Neural cell (in vitro differentiated cells): ENCODE measurements at regions not wholly inside any gene's neighbourhood (a gene's known extent, or its start where the extent isn't known, plus 50 kb on each side); places are given as distances from the start of the nearest gene placed in this dataset.

Source experiments
- H2AFZ ChIP-seq: fragments of 200-600, 300-800 bp; sonication (generic), shearing (Covaris generic); 2 replicates; pipeline ENCODE4 v1.6.0; 2014; ENCODE audit warnings: low read depth, mild to moderate bottlenecking, antibody characterized with exemption, low read length, moderate library complexity
- H3F3A ChIP-seq: fragments of 200-600 bp; shearing (Covaris generic); 2 replicates; pipeline ENCODE4 v1.6.1; 2016; ENCODE audit warnings: mild to moderate bottlenecking, moderate library complexity, mixed read lengths, antibody characterized with exemption, low read length; ENCODE audit not compliant: insufficient read depth, poor library complexity, severe bottlenecking
- H3K27ac ChIP-seq: fragments of 200-600, 300-800 bp; sonication (generic), shearing (Covaris generic); 2 replicates; pipeline ENCODE4 v1.5.1; 2014; ENCODE audit warnings: mild to moderate bottlenecking, low read length, moderate library complexity
- H3K27me3 ChIP-seq: fragments of 300-800, 200-600 bp; sonication (generic), shearing (Covaris generic); 2 replicates; pipeline ENCODE4 v1.6.0; 2014; ENCODE audit warnings: mild to moderate bottlenecking, low read depth, low read length, moderate library complexity; ENCODE audit not compliant: insufficient read depth
- H3K36me3 ChIP-seq: fragments of 300-800, 200-600 bp; sonication (generic), shearing (Covaris generic); 2 replicates; pipeline ENCODE4 v1.5.1; 2014; ENCODE audit warnings: mild to moderate bottlenecking, antibody characterized with exemption, low read length, moderate library complexity; ENCODE audit not compliant: insufficient read depth
- H3K4me2 ChIP-seq: fragments of 300-800, 200-600 bp; sonication (generic), shearing (Covaris generic); 2 replicates; pipeline ENCODE4 v1.6.0; 2014; ENCODE audit warnings: mild to moderate bottlenecking, low read length
- H3K4me3 ChIP-seq: fragments of 300-800, 200-600 bp; sonication (generic), shearing (Covaris generic); 2 replicates; pipeline ENCODE4 v1.5.1; 2014; ENCODE audit warnings: mild to moderate bottlenecking, low read length, moderate library complexity
- H3K79me2 ChIP-seq: fragments of 200-600 bp; shearing (Covaris generic); replicated peaks from 2 replicates; pipeline ENCODE4 v1.6.0; 2014; ENCODE audit warnings: mild to moderate bottlenecking, low read length, moderate library complexity; ENCODE audit not compliant: insufficient read depth
- H3K9ac ChIP-seq: fragments of 300-800, 200-600 bp; sonication (generic), shearing (Covaris generic); 2 replicates; pipeline ENCODE4 v1.6.1; 2016; ENCODE audit warnings: mild to moderate bottlenecking, low read length, mixed read lengths
- H3K9me2 ChIP-seq: fragments of 200-600 bp; shearing (Covaris generic); 2 replicates; pipeline ENCODE4 v1.6.1; 2016; ENCODE audit warnings: mild to moderate bottlenecking, low read length, mixed read lengths; ENCODE audit not compliant: insufficient read depth
- H3K9me3 ChIP-seq: fragments of 200-600, 300-800 bp; sonication (generic), shearing (Covaris generic); 2 replicates; pipeline ENCODE4 v1.6.1; 2016; ENCODE audit warnings: mild to moderate bottlenecking, mixed run types, low read length, moderate library complexity, mixed read lengths
- H4K20me1 ChIP-seq: fragments of 200-600 bp; shearing (Covaris generic); 2 replicates; pipeline ENCODE4 v1.6.1; 2016; ENCODE audit warnings: mild to moderate bottlenecking, mixed run types; ENCODE audit not compliant: insufficient read depth
- CTCF ChIP-seq: fragments of 450-650 bp; IDR thresholded peaks from 2 replicates; pipeline ENCODE4 v1.5.1; 2014; ENCODE audit warnings: antibody characterized with exemption, mild to moderate bottlenecking, moderate library complexity; ENCODE audit not compliant: poor library complexity, severe bottlenecking
- EP300 ChIP-seq: fragments of 450-650 bp; conservative IDR thresholded peaks from 2 replicates; pipeline ENCODE4 v1.6.1; 2014; ENCODE audit warnings: antibody characterized with exemption, mild to moderate bottlenecking, moderate library complexity; ENCODE audit not compliant: poor library complexity, severe bottlenecking
- EZH2 ChIP-seq: fragments of 200-600, 300-800 bp; shearing (Covaris generic), sonication (generic); IDR thresholded peaks from 2 replicates; pipeline ENCODE4 v1.6.1; 2014; ENCODE audit warnings: antibody characterized with exemption, low read length, borderline replicate concordance, mild to moderate bottlenecking; ENCODE audit not compliant: insufficient read depth, poor library complexity, severe bottlenecking
- MXI1 ChIP-seq: fragments of 450-650 bp; conservative IDR thresholded peaks from 2 replicates; pipeline ENCODE4 v1.6.1; 2014; ENCODE audit warnings: antibody characterized with exemption, mild to moderate bottlenecking; ENCODE audit not compliant: poor library complexity, severe bottlenecking
- POLR2AphosphoS5 ChIP-seq: IDR thresholded peaks from 2 replicates; pipeline ENCODE4 v1.6.1; 2012
- RAD21 ChIP-seq: fragments of 450-650 bp; conservative IDR thresholded peaks from 2 replicates; pipeline ENCODE4 v1.6.1; 2014; ENCODE audit warnings: antibody characterized with exemption, mild to moderate bottlenecking, moderate library complexity
- SMC3 ChIP-seq: fragments of 450-650 bp; conservative IDR thresholded peaks from 2 replicates; pipeline ENCODE4 v1.6.1; 2014; ENCODE audit warnings: antibody characterized with exemption, mild to moderate bottlenecking, moderate library complexity; ENCODE audit not compliant: poor library complexity
- TAF1 ChIP-seq: IDR thresholded peaks from 2 replicates; pipeline ENCODE4 v1.6.1; 2012; ENCODE audit warnings: low read depth
- TF ChIP-seq, protein P1 (sequence below): IDR thresholded peaks from 2 replicates; pipeline ENCODE4 v1.6.1; 2012; ENCODE audit warnings: borderline replicate concordance

GRCh38 chr17:70878879-70879278 lies 709.5 kb downstream of the KCNJ2 start:
- H3K4me3 ChIP-seq, result no peak overlapping the region
- no peaks in the 10 kb centered on the region for H3K79me2 ChIP-seq
- H3F3A ChIP-seq, result no peaks in the 10 kb centered on the region
- H3K36me3 ChIP-seq, result no peaks in the 10 kb centered on the region
- no peak overlapping the region for H3K27ac ChIP-seq
- H4K20me1 ChIP-seq, result no peaks in the 10 kb centered on the region
- no peaks in the 10 kb centered on the region for H3K9me2 ChIP-seq
- no peak for TF ChIP-seq SMC3
- TF ChIP-seq EZH2, result no peak
- no peak for TF ChIP-seq MXI1
- TF ChIP-seq CTCF, result no peak
- TF ChIP-seq TAF1, result no peak
- TF ChIP-seq EP300, result no peak
- TF ChIP-seq POLR2AphosphoS5, result no peak
- no peak for TF ChIP-seq RAD21
- H2AFZ ChIP-seq, result no peak overlapping the region
- no peaks in the 10 kb centered on the region for H3K27me3 ChIP-seq
- no peak overlapping the region for H3K9ac ChIP-seq
- H3K4me2 ChIP-seq, result no peak overlapping the region
- no peaks in the 10 kb centered on the region for H3K9me3 ChIP-seq

DNA sequence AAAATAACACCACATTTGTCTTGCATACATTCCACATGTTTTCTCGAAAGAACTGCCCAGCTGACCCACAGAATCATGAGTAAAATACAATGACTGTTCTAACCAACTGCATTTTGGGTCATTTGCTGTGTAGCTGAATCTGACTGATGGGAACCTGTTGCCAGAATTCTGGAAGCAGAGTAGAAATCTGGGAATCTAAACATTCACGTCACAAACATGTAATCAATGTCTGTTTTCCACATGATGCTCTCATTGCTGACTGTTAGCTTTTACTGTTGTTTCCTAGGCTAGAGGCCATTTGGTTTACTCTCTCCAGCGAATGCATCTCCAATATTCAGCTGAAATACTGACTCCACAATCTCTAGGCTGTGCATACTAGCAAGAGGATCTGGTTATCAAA lies 710.1 kb downstream of the KCNJ2 start:
- no peaks in the 10 kb centered on the region for H4K20me1 ChIP-seq
- H3K36me3 ChIP-seq, result no peaks in the 10 kb centered on the region
- no peak overlapping the region for H3K27ac ChIP-seq
- no peak overlapping the region for H3K4me2 ChIP-seq
- no peak overlapping the region for H3K9ac ChIP-seq
- no peaks in the 10 kb centered on the region for H3K9me2 ChIP-seq
- no peaks in the 10 kb centered on the region for H3K27me3 ChIP-seq
- H3K9me3 ChIP-seq, result no peaks in the 10 kb centered on the region
- H3K4me3 ChIP-seq, result no peak overlapping the region
- H2AFZ ChIP-seq, result no peak overlapping the region
- TF ChIP-seq MXI1 (no peak), CTCF (no peak), RAD21 (no peak), POLR2AphosphoS5 (no peak), EP300 (no peak), SMC3 (no peak), EZH2 (no peak), TAF1 (no peak)
- TF ChIP-seq, protein P1, sequence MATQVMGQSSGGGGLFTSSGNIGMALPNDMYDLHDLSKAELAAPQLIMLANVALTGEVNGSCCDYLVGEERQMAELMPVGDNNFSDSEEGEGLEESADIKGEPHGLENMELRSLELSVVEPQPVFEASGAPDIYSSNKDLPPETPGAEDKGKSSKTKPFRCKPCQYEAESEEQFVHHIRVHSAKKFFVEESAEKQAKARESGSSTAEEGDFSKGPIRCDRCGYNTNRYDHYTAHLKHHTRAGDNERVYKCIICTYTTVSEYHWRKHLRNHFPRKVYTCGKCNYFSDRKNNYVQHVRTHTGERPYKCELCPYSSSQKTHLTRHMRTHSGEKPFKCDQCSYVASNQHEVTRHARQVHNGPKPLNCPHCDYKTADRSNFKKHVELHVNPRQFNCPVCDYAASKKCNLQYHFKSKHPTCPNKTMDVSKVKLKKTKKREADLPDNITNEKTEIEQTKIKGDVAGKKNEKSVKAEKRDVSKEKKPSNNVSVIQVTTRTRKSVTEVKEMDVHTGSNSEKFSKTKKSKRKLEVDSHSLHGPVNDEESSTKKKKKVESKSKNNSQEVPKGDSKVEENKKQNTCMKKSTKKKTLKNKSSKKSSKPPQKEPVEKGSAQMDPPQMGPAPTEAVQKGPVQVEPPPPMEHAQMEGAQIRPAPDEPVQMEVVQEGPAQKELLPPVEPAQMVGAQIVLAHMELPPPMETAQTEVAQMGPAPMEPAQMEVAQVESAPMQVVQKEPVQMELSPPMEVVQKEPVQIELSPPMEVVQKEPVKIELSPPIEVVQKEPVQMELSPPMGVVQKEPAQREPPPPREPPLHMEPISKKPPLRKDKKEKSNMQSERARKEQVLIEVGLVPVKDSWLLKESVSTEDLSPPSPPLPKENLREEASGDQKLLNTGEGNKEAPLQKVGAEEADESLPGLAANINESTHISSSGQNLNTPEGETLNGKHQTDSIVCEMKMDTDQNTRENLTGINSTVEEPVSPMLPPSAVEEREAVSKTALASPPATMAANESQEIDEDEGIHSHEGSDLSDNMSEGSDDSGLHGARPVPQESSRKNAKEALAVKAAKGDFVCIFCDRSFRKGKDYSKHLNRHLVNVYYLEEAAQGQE, result no peak
- H3F3A ChIP-seq, result no peaks in the 10 kb centered on the region
- no peaks in the 10 kb centered on the region for H3K79me2 ChIP-seq
